Thymus (tissue), 11 donors: ENCODE measurements at regions not wholly inside any gene's neighbourhood (a gene's known extent, or its start where the extent isn't known, plus 50 kb on each side); places are given as distances from the start of the nearest gene placed in this dataset.

Source experiments
- DNase-seq, 9 donors: peaks; one replicate each; pipeline ENCODE4 v3.0.0-alpha.2; 2013; ENCODE audit warnings: low spot score in 9 of 9, low read depth in 6 of 9, missing footprints in 1 of 9
- H3K27ac ChIP-seq, 2 donors: one replicate each; pipeline ENCODE4 v1.5.1; 2013; ENCODE audit warnings: control low read depth in 1 of 2, low read depth in 1 of 2, low read length in 1 of 2, mild to moderate bottlenecking in 1 of 2, moderate library complexity in 1 of 2
- H3K27me3 ChIP-seq, 2 donors: one replicate each; pipeline ENCODE4 v1.5.1; 2013; ENCODE audit warnings: low read length in 1 of 2; ENCODE audit not compliant: control insufficient read depth in 2 of 2, insufficient read depth in 1 of 2
- H3K36me3 ChIP-seq, 2 donors: one replicate each; pipeline ENCODE4 v1.5.1; 2013; ENCODE audit warnings: low read length in 1 of 2, mild to moderate bottlenecking in 1 of 2, moderate library complexity in 1 of 2; ENCODE audit not compliant: control insufficient read depth in 2 of 2, insufficient read depth in 2 of 2
- H3K4me1 ChIP-seq, 2 donors: one replicate each; pipeline ENCODE4 v1.5.1; 2013; ENCODE audit warnings: low read length in 2 of 2; ENCODE audit not compliant: control insufficient read depth in 2 of 2, insufficient read depth in 2 of 2
- H3K4me3 ChIP-seq, 2 donors: one replicate each; pipeline ENCODE4 v1.5.1; 2013; ENCODE audit warnings: low read length in 2 of 2, control low read depth in 1 of 2, mild to moderate bottlenecking in 1 of 2
- H3K9me3 ChIP-seq, 2 donors: one replicate each; pipeline ENCODE4 v1.5.1; 2013; ENCODE audit warnings: low read length in 1 of 2, mild to moderate bottlenecking in 1 of 2; ENCODE audit not compliant: control insufficient read depth in 2 of 2, insufficient read depth in 1 of 2
- WGBS: extraction: QIAGEN DNeasy Blood & Tissue Kit; methylation state at CpG from one replicate; pipeline ENCODE4 v1.1.7; 2013; 5-methylcytosine and 5-hydroxymethylcytosine counted together
- donor health status: healthy.

DNA sequence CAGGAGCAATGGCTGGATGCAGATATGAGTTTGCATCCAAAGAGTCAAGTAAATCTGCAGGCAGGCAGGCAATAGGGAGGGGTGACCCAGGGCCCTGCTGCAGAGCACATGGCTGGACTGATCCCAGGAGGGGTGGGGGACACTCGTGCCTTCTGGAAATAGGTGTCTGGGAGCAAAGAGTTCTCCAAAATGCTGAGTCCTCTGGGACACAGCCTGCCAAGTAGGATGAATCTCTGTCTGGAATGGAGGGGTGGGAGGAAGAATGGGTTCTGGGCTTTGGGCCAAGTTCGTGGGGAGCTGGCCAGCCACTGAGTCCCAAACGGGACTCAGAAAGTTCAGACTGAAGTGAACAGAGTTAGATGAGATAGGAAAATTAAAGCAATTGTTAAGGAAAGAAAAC is 214.5 kb downstream of the MTHFS start:
- Histone ChIP-seq H3K9me3 (no peaks in the 10 kb centered on the region), H3K36me3 (no peaks in the 10 kb centered on the region), H3K27ac (no peak overlapping the region), H3K4me1 (no peaks in the 10 kb centered on the region), H3K27me3 (no peaks in the 10 kb centered on the region), H3K4me3 (no peak overlapping the region)
- DNase-seq, result no peak
- WGBS, result 51% methylated on average over 3 of the region's 3 CpGs

GRCh38 chr15:79682851-79683288 is 213.9 kb downstream of the MTHFS start:
- H3K27ac ChIP-seq, result no peak overlapping the region
- H3K27me3 ChIP-seq, result no peaks in the 10 kb centered on the region
- no peak for DNase-seq
- H3K4me1 ChIP-seq, result no peaks in the 10 kb centered on the region
- no peak overlapping the region for H3K4me3 ChIP-seq
- no peaks in the 10 kb centered on the region for H3K9me3 ChIP-seq
- 90% methylated on average over 4 of the region's 4 CpGs for WGBS
- H3K36me3 ChIP-seq, result no peaks in the 10 kb centered on the region

DNA sequence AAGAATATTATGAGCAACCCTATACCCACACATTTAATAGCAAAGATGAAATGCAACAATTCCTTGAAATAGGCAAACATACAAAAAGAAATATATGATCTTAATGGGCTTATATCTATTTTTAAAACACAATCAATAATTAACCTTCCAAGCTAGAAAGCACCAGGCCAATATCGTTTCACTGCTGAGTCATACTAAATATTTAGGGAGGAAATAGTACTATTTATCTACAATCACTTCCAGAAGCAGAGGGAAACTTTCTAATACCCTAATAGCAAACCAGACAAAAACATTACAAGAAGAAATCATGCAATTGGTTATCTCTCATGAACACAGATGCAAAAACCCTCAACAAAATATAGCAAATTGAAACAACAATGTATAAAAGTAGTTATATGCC is 207.8 kb downstream of the MTHFS start:
- H3K4me1 ChIP-seq, result no peaks in the 10 kb centered on the region
- 19% methylated on average over 1 of the region's 1 CpG for WGBS
- H3K27me3 ChIP-seq, result no peaks in the 10 kb centered on the region

DNA sequence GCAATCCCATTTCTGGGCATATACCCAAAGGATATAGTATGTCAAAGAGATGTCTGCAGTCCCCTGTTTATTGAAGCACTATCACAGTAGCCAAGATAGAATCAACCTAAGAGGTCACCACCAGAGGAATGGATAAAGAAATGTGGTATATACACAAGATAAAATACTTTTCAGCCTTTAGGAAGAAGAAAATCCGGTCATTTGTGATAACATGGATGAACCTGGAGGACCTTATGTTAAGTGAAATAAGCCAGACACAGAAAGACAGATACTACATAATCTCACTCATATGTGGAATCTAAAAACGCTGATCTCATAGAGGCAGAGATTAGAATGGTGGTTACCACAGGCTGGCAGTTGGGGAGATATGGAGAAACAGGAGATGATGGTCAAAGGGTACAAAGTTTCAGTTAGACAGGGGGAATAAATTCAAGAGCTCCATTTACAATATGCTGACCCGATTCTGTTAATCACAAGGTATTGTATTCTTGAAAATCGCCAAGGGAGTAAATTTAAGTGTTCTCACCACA is 195.8 kb downstream of the MTHFS start:
- no peak overlapping the region for H3K27ac ChIP-seq
- H3K4me1 ChIP-seq, result no peaks in the 10 kb centered on the region
- 93% methylated on average over 4 of the region's 4 CpGs for WGBS

More for the DNA sequence above, 207.8 kb downstream of the MTHFS start:
- H3K4me3 ChIP-seq, result no peak overlapping the region
- H3K36me3 ChIP-seq, result no peaks in the 10 kb centered on the region
- H3K9me3 ChIP-seq, result no peaks in the 10 kb centered on the region
- DNase-seq, result no peak
- H3K27ac ChIP-seq, result no peak overlapping the region

GRCh38 chr15:79702621-79703020 is 194.2 kb downstream of the MTHFS start:
- Histone ChIP-seq H3K36me3 (no peaks in the 10 kb centered on the region), H3K4me3 (no peak overlapping the region), H3K27ac (no peak overlapping the region), H3K27me3 (no peaks in the 10 kb centered on the region), H3K9me3 (no peaks in the 10 kb centered on the region), H3K4me1 (no peaks in the 10 kb centered on the region)
- DNase-seq, result no peak
- 92% methylated on average over 1 of the region's 1 CpG for WGBS

More for the DNA sequence above, 195.8 kb downstream of the MTHFS start:
- Histone ChIP-seq H3K9me3 (no peaks in the 10 kb centered on the region), H3K4me3 (no peak overlapping the region), H3K27me3 (no peaks in the 10 kb centered on the region), H3K36me3 (no peaks in the 10 kb centered on the region)
- no peak for DNase-seq

DNA sequence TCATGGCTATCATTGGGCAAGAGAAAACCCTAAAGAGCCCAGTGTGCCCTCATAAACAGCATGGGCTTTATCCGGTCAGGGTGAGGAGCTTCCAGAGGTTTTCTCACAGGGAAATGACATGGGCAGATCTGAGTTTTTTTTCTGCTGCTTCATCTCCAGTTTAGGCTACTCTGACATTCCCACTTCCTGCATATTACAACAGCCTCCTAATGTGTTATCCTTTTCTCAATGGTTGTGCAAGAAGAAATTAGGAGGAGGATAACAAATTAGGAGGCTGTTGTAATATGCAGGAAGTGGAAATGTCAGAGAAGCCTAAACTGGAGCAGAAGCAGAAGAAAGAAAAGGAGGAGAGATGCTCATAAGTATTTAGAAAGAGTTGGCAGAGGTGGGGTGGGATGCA is 175.6 kb downstream of the MTHFS start:
- Histone ChIP-seq H3K36me3 (no peaks in the 10 kb centered on the region), H3K27me3 (no peaks in the 10 kb centered on the region), H3K4me1 (no peaks in the 10 kb centered on the region), H3K4me3 (no peak overlapping the region), H3K27ac (no peak overlapping the region), H3K9me3 (no peaks in the 10 kb centered on the region)
- WGBS, result 80% methylated on average over 1 of the region's 1 CpG
- no peak for DNase-seq

- H3K36me3 ChIP-seq, result no peaks in the 10 kb centered on the region
- H3K9me3 ChIP-seq, result no peaks in the 10 kb centered on the region
- no peak for DNase-seq
- H3K4me1 ChIP-seq, result no peaks in the 10 kb centered on the region
- H3K27ac ChIP-seq, result no peak overlapping the region
- H3K27me3 ChIP-seq, result no peaks in the 10 kb centered on the region
- H3K4me3 ChIP-seq, result no peak overlapping the region
Measured at GRCh38 chr15:79724312-79724711, 172.5 kb downstream of the MTHFS start.

GRCh38 chr15:79724804-79725203 is 172.0 kb downstream of the MTHFS start:
- Histone ChIP-seq H3K9me3 (no peaks in the 10 kb centered on the region), H3K27ac (no peak overlapping the region), H3K4me1 (no peaks in the 10 kb centered on the region), H3K4me3 (no peak overlapping the region), H3K27me3 (no peaks in the 10 kb centered on the region), H3K36me3 (no peaks in the 10 kb centered on the region)
- WGBS, result 88% methylated on average over 4 of the region's 4 CpGs
- DNase-seq, result no peak

DNA sequence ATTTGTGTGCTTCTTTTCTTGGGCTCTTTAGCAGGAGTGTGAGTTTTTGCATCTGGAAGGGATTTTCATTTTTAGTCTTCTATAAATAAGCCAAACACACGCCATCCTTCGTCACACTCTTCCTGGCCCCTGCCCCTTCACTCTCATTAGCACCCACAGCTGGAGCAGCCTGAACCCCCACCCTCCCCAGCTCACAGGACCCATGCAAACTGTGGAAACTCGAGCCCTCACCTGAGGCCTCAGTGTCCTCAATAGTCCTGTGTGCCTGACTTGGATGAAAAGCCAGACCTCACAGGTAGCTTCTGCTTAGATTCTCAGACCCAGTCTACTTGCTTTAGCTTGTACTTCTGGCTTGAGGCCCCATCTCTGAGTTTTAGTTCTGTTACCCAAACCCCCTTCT is 167.9 kb downstream of the MTHFS start:
- H3K27ac ChIP-seq, result no peak overlapping the region
- no peaks in the 10 kb centered on the region for H3K27me3 ChIP-seq
- no peaks in the 10 kb centered on the region for H3K4me1 ChIP-seq
- H3K9me3 ChIP-seq, result no peaks in the 10 kb centered on the region
- 67% methylated on average over 3 of the region's 3 CpGs for WGBS
- no peaks in the 10 kb centered on the region for H3K36me3 ChIP-seq
- DNase-seq, result no peak
- H3K4me3 ChIP-seq, result no peak overlapping the region
